HCT116 (cell line): ENCODE measurements at regions not wholly inside any gene's neighbourhood (a gene's known extent, or its start where the extent isn't known, plus 50 kb on each side); places are given as distances from the start of the nearest gene placed in this dataset.

ENCODE experiments used
- ATAC-seq: fragments of 200-7000 bp; cut with Tn5 transposase; 2 replicates; pipeline ENCODE4 v1.9.1; 2020; ENCODE audit warnings: mild to moderate bottlenecking, moderate library complexity
- BruUV-seq: library from RNA; stranded (reverse); fragments of 400-500 nt; replicated peaks from 2 replicates; lab custom pipeline; 2021; lab: Mats Ljungman, UMichigan
- CTCF ChIA-PET: fragments of 300-600 bp; sonication (Branson Sonifier 250); formaldehyde crosslinking; loops from one replicate; lab custom pipeline; 2021; ENCODE audit warnings: antibody characterized with exemption; lab: Charles Lee
- POLR2A ChIA-PET: fragments of 300-600, 350-600 bp; sonication (Branson Sonifier 250); formaldehyde crosslinking; loops from one replicate; lab custom pipeline; 2021; ENCODE audit warnings: antibody characterized with exemption; lab: Charles Lee
- RAD21 ChIA-PET, 2 experiments: fragments of 300-600 bp; sonication (Branson Sonifier 250); formaldehyde crosslinking; loops; one replicate each; lab custom pipeline; 2023; ENCODE audit warnings: low total read pairs in 2 of 2; ENCODE audit not compliant: uncharacterized antibody in 2 of 2, unreplicated experiment in 2 of 2, low non-redundant PET in 1 of 2; lab: Charles Lee
- DNase-seq: peaks from one replicate; pipeline ENCODE4 v3.0.0-alpha.2; 2010; ENCODE audit warnings: low read depth, low spot score
- H2AFZ ChIP-seq: fragments of 200-600 bp; shearing (Covaris generic), sonication (generic); 2 replicates; pipeline ENCODE4 v1.6.1; 2017; ENCODE audit warnings: low read depth, mixed run types, mixed read lengths, antibody characterized with exemption, low read length; ENCODE audit not compliant: poor library complexity, severe bottlenecking
- H3K27ac ChIP-seq: 2 replicates; pipeline ENCODE4 v1.5.1; 2012; ENCODE audit warnings: low read depth, low read length
- H3K27me3 ChIP-seq: fragments of 200-600 bp; sonication (generic); 2 replicates; pipeline ENCODE4 v1.6.1; 2016; ENCODE audit warnings: mixed run types, low read length, mixed read lengths; ENCODE audit not compliant: insufficient read depth
- H3K36me3 ChIP-seq, 2 experiments: fragments of 200-500 bp in 1 of 2; fragments of 200-600 bp in 1 of 2; sonication (Bioruptor generic) in 1 of 2; sonication (generic) in 1 of 2; 2 replicates each; pipeline versions ENCODE4 v1.5.1 to v1.6.1; 2014 to 2016; ENCODE audit warnings: low read length in 2 of 2, inconsistent platforms in 1 of 2, mixed read lengths in 1 of 2, mixed run types in 1 of 2; ENCODE audit not compliant: insufficient read depth in 2 of 2, control insufficient read depth in 1 of 2
- H3K4me1 ChIP-seq, 2 experiments: fragments of 200-600 bp in 1 of 2; sonication (generic) in 1 of 2; 2 replicates each; pipeline versions ENCODE4 v1.5.1 to v1.6.1; 2012 to 2017; ENCODE audit warnings: low read length in 2 of 2, inconsistent platforms in 1 of 2, mild to moderate bottlenecking in 1 of 2, mixed read lengths in 1 of 2, mixed run types in 1 of 2, moderate library complexity in 1 of 2; ENCODE audit not compliant: insufficient read depth in 2 of 2, control insufficient read depth in 1 of 2
- H3K4me2 ChIP-seq: fragments of 200-600 bp; sonication (generic); 2 replicates; pipeline ENCODE4 v1.6.1; 2017; ENCODE audit warnings: mixed run types, low read length, mixed read lengths
- H3K4me3 ChIP-seq, 2 experiments: fragments of 200-600 bp in 1 of 2; sonication (generic) in 1 of 2; replicated peaks in 1 of 2; 2 replicates each; pipeline ENCODE4 v1.5.1; 2011 to 2016; ENCODE audit warnings: low read length in 2 of 2, control low read depth in 1 of 2, low read depth in 1 of 2, mild to moderate bottlenecking in 1 of 2, mixed read lengths in 1 of 2, mixed run types in 1 of 2
- H3K79me2 ChIP-seq: fragments of 200-600 bp; sonication (generic); 2 replicates; pipeline ENCODE4 v1.6.1; 2017; ENCODE audit warnings: mild to moderate bottlenecking, mixed run types, low read length, moderate library complexity, mixed read lengths; ENCODE audit not compliant: insufficient read depth
- H3K9ac ChIP-seq: fragments of 200-600 bp; sonication (generic); 2 replicates; pipeline ENCODE4 v1.6.1; 2016; ENCODE audit warnings: low read length, mixed read lengths
- H3K9me2 ChIP-seq: fragments of 200-600 bp; sonication (generic), shearing (Covaris generic); 2 replicates; pipeline ENCODE4 v1.6.1; 2017; ENCODE audit warnings: mixed run types, mild to moderate bottlenecking, moderate library complexity; ENCODE audit not compliant: insufficient read depth
- H3K9me3 ChIP-seq, 2 experiments: fragments of 200-500 bp in 1 of 2; fragments of 200-600 bp in 1 of 2; sonication (Bioruptor generic) in 1 of 2; sonication (generic) in 1 of 2; 2 replicates each; pipeline ENCODE4 v1.6.1; 2014 to 2017; ENCODE audit warnings: low read length in 2 of 2, mixed read lengths in 2 of 2, inconsistent platforms in 1 of 2, low read depth in 1 of 2, mild to moderate bottlenecking in 1 of 2, mixed run types in 1 of 2, moderate library complexity in 1 of 2; ENCODE audit not compliant: control insufficient read depth in 1 of 2, insufficient read depth in 1 of 2
- H4K20me1 ChIP-seq: fragments of 200-600 bp; sonication (generic), shearing (Covaris generic); 2 replicates; pipeline ENCODE4 v1.6.1; 2017; ENCODE audit warnings: mixed run types, mild to moderate bottlenecking, moderate library complexity; ENCODE audit not compliant: insufficient read depth
- ELF1 ChIP-seq: IDR thresholded peaks from 2 replicates; pipeline ENCODE4 v1.6.1; 2012; ENCODE audit warnings: low read depth, borderline replicate concordance
- intact Hi-C: fragments of 100-400 bp; cut with micrococcal nuclease; formaldehyde crosslinking; loops from 2 replicates; pipeline ENCODE4 v1.10.0; 2022
- TF ChIP-seq, protein P1 (sequence below), 3 experiments: fragments of 200-600 bp in 1 of 3; sonication (generic) in 1 of 3; IDR thresholded peaks in 2 of 3; conservative IDR thresholded peaks in 1 of 3; 2 replicates each; pipeline ENCODE4 v1.5.1; 2012 to 2017; ENCODE audit warnings: low read depth in 2 of 3, low read length in 2 of 3, antibody characterized with exemption in 1 of 3, borderline replicate concordance in 1 of 3, control low read depth in 1 of 3, mild to moderate bottlenecking in 1 of 3, mixed read lengths in 1 of 3, mixed run types in 1 of 3, moderate library complexity in 1 of 3; ENCODE audit not compliant: insufficient read depth in 1 of 3
- TF ChIP-seq, protein P2 (sequence below): IDR thresholded peaks from 2 replicates; pipeline ENCODE4 v1.6.1; 2011; ENCODE audit warnings: mild to moderate bottlenecking, low read length, moderate library complexity; ENCODE audit not compliant: insufficient replicate concordance; ENCODE audit errors: extremely low read depth

GRCh38 chr6:166087246-166087645, 80.4 kb downstream of the TBXT start:
- CTCF ChIA-PET: no interaction called here
- no TSS peak for BruUV-seq

More at GRCh38 chr6:166087246-166087645, 80.4 kb downstream of the TBXT start:
- TF ChIP-seq, protein P1, sequence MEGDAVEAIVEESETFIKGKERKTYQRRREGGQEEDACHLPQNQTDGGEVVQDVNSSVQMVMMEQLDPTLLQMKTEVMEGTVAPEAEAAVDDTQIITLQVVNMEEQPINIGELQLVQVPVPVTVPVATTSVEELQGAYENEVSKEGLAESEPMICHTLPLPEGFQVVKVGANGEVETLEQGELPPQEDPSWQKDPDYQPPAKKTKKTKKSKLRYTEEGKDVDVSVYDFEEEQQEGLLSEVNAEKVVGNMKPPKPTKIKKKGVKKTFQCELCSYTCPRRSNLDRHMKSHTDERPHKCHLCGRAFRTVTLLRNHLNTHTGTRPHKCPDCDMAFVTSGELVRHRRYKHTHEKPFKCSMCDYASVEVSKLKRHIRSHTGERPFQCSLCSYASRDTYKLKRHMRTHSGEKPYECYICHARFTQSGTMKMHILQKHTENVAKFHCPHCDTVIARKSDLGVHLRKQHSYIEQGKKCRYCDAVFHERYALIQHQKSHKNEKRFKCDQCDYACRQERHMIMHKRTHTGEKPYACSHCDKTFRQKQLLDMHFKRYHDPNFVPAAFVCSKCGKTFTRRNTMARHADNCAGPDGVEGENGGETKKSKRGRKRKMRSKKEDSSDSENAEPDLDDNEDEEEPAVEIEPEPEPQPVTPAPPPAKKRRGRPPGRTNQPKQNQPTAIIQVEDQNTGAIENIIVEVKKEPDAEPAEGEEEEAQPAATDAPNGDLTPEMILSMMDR (IDR thresholded peaks at IDR 0.05 in 2 of 3, conservative IDR thresholded peaks at IDR 0.05 in 1 of 3; ENCODE audit: borderline replicate concordance in 1 of 3, insufficient read depth in 1 of 3, low read depth in 2 of 3, low read length in 2 of 3): no peak
- TF ChIP-seq, protein P2, sequence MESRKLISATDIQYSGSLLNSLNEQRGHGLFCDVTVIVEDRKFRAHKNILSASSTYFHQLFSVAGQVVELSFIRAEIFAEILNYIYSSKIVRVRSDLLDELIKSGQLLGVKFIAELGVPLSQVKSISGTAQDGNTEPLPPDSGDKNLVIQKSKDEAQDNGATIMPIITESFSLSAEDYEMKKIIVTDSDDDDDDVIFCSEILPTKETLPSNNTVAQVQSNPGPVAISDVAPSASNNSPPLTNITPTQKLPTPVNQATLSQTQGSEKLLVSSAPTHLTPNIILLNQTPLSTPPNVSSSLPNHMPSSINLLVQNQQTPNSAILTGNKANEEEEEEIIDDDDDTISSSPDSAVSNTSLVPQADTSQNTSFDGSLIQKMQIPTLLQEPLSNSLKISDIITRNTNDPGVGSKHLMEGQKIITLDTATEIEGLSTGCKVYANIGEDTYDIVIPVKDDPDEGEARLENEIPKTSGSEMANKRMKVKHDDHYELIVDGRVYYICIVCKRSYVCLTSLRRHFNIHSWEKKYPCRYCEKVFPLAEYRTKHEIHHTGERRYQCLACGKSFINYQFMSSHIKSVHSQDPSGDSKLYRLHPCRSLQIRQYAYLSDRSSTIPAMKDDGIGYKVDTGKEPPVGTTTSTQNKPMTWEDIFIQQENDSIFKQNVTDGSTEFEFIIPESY: no peak
- TF ChIP-seq ELF1: no peak
- H3K79me2 ChIP-seq: no peaks in the 10 kb centered on the region
- DNase-seq (no peak), ATAC-seq (no peak)
- no peak overlapping the region for H2AFZ ChIP-seq
- ChIA-PET POLR2A (no interaction called here), RAD21 (no interaction called here)
- no peaks in the 10 kb centered on the region for H3K36me3 ChIP-seq
- no peaks in the 10 kb centered on the region for H3K27me3 ChIP-seq
- H4K20me1 ChIP-seq: no peaks in the 10 kb centered on the region
- no peak overlapping the region for H3K4me3 ChIP-seq
- H3K9ac ChIP-seq: no peak overlapping the region
- H3K9me3 ChIP-seq: no peaks in the 10 kb centered on the region
- no peak overlapping the region for H3K4me2 ChIP-seq
- H3K9me2 ChIP-seq: no peaks in the 10 kb centered on the region
- H3K27ac ChIP-seq: no peak overlapping the region
- intact Hi-C loops: no loop called here
- no peaks in the 10 kb centered on the region for H3K4me1 ChIP-seq
